ENCODE measurements at regions not wholly inside any gene's neighbourhood (a gene's known extent, or its start where the extent isn't known, plus 50 kb on each side); places are given as distances from the start of the nearest gene placed in this dataset.

GRCh38 chr3:182703233-182703632 lies 90.1 kb upstream of the ATP11B start:
- no peak for TF ChIP-seq EZH2 (IDR thresholded peaks at IDR 0.05)
- no peak for TF ChIP-seq POLR2AphosphoS5 (IDR thresholded peaks at IDR 0.05; ENCODE audit: borderline replicate concordance, low read depth, low read length)
- no peak for TF ChIP-seq FOXP2 (optimal IDR thresholded peaks at IDR 0.05; ENCODE audit: control extremely low read depth, extremely low read length, insufficient read depth)
